ENCODE measurements at regions not wholly inside any gene's neighbourhood (a gene's known extent, or its start where the extent isn't known, plus 50 kb on each side); places are given as distances from the start of the nearest gene placed in this dataset.

GRCh38 chr11:92854162-92854561 is 115.3 kb upstream of the MTNR1B start:
- peak; percentile 24 for DNase-seq
- Histone ChIP-seq H3K27me3 (no peaks in the 10 kb centered on the region), H3K4me1 (peaks cover 3 to 36% (median 10%) of the 10 kb centered on the region in 4 donors), H3K27ac (no peak overlapping the region), H3K36me3 (no peaks in the 10 kb centered on the region), H3K4me3 (no peak overlapping the region), H3K9me3 (no peaks in the 10 kb centered on the region)
- intact Hi-C loops (cut with DNase I; ENCODE audit: low total_unique reads) (no loop called here), in situ Hi-C loops (cut with MboI; ENCODE audit: low pct_ligation_motif_present in 1 of 4, low pct_unique_long_range_greater_than_20kb in 1 of 4, low sequenced_read_pairs in 3 of 4) (no loop called here)
- 57 to 80% methylated on average over 1 to 5 of the region's 5 CpGs for WGBS, 2 donors (ENCODE audit: low coverage in 1 of 2)
- TF ChIP-seq CTCF (IDR thresholded peaks at IDR 0.05): no peak
- no peak for TF ChIP-seq EP300 (IDR thresholded peaks at IDR 0.05; ENCODE audit: low read depth)
- no peak for TF ChIP-seq POLR2A (IDR thresholded peaks at IDR 0.05)

GRCh38 chr11:92854952-92855351 is 114.5 kb upstream of the MTNR1B start:
- Histone ChIP-seq H3K27ac (no peak overlapping the region), H3K27me3 (no peaks in the 10 kb centered on the region), H3K9me3 (no peaks in the 10 kb centered on the region), H3K36me3 (no peaks in the 10 kb centered on the region), H3K4me1 (peaks cover 3 to 32% (median 10%) of the 10 kb centered on the region in 4 donors), H3K4me3 (no peak overlapping the region)
- in situ Hi-C loops (cut with MboI; ENCODE audit: low pct_ligation_motif_present in 1 of 4, low pct_unique_long_range_greater_than_20kb in 1 of 4, low sequenced_read_pairs in 3 of 4) (no loop called here), intact Hi-C loops (cut with DNase I; ENCODE audit: low total_unique reads) (no loop called here)
- 49 to 55% methylated on average over 2 to 3 of the region's 3 CpGs for WGBS, 2 donors (ENCODE audit: low coverage in 1 of 2)
- no peak for DNase-seq
- no peak for TF ChIP-seq POLR2A (IDR thresholded peaks at IDR 0.05)
- TF ChIP-seq CTCF (IDR thresholded peaks at IDR 0.05): no peak
- no peak for TF ChIP-seq EP300 (IDR thresholded peaks at IDR 0.05; ENCODE audit: low read depth)
- no peak for TF ChIP-seq POLR2AphosphoS5 (IDR thresholded peaks at IDR 0.05)

GRCh38 chr11:92855607-92856405 is 113.6 kb upstream of the MTNR1B start:
- TF ChIP-seq POLR2A (IDR thresholded peaks at IDR 0.05) (no peak), CTCF (IDR thresholded peaks at IDR 0.05) (no peak), POLR2AphosphoS5 (IDR thresholded peaks at IDR 0.05) (no peak), EP300 (IDR thresholded peaks at IDR 0.05; ENCODE audit: low read depth) (no peak)
- DNase-seq: no peak
- H3K27ac ChIP-seq: no peak overlapping the region
- WGBS, 2 donors (ENCODE audit: low coverage in 1 of 2): 46 to 62% methylated on average over 2 of the region's 2 CpGs
- H3K4me3 ChIP-seq: no peak overlapping the region
- H3K27me3 ChIP-seq: no peaks in the 10 kb centered on the region
- peaks cover 3 to 33% (median 10%) of the 10 kb centered on the region in 4 donors for H3K4me1 ChIP-seq
- H3K9me3 ChIP-seq: no peaks in the 10 kb centered on the region
- intact Hi-C loops (cut with DNase I; ENCODE audit: low total_unique reads): no loop called here
- no peaks in the 10 kb centered on the region for H3K36me3 ChIP-seq
- in situ Hi-C loops (cut with MboI; ENCODE audit: low pct_ligation_motif_present in 1 of 4, low pct_unique_long_range_greater_than_20kb in 1 of 4, low sequenced_read_pairs in 3 of 4): no loop called here

GRCh38 chr11:92857407-92857806 is 112.0 kb upstream of the MTNR1B start:
- no peaks in the 10 kb centered on the region for H3K27me3 ChIP-seq
- 83 to 100% methylated on average over 1 to 2 of the region's 2 CpGs for WGBS, 2 donors (ENCODE audit: low coverage in 1 of 2)
- no peaks in the 10 kb centered on the region for H3K36me3 ChIP-seq
- in situ Hi-C loops (cut with MboI; ENCODE audit: low pct_ligation_motif_present in 1 of 4, low pct_unique_long_range_greater_than_20kb in 1 of 4, low sequenced_read_pairs in 3 of 4): no loop called here
- TF ChIP-seq CTCF (IDR thresholded peaks at IDR 0.05) (no peak), EP300 (IDR thresholded peaks at IDR 0.05; ENCODE audit: low read depth) (no peak), POLR2AphosphoS5 (IDR thresholded peaks at IDR 0.05) (no peak), POLR2A (IDR thresholded peaks at IDR 0.05) (no peak)
- no peak overlapping the region for H3K27ac ChIP-seq
- peaks cover 3 to 39% (median 10%) of the 10 kb centered on the region in 4 donors for H3K4me1 ChIP-seq
- no peak for DNase-seq
- no peak overlapping the region for H3K4me3 ChIP-seq
- intact Hi-C loops (cut with DNase I; ENCODE audit: low total_unique reads): no loop called here
- H3K9me3 ChIP-seq: no peaks in the 10 kb centered on the region

Data from transverse colon (tissue), 4 donors.